Dermis blood vessel endothelial cell (primary cell): ENCODE measurements at regions not wholly inside any gene's neighbourhood (a gene's known extent, or its start where the extent isn't known, plus 50 kb on each side); places are given as distances from the start of the nearest gene placed in this dataset.

Experiments used
- DNase-seq: peaks from one replicate; pipeline ENCODE4 v3.0.0; 2010

DNA sequence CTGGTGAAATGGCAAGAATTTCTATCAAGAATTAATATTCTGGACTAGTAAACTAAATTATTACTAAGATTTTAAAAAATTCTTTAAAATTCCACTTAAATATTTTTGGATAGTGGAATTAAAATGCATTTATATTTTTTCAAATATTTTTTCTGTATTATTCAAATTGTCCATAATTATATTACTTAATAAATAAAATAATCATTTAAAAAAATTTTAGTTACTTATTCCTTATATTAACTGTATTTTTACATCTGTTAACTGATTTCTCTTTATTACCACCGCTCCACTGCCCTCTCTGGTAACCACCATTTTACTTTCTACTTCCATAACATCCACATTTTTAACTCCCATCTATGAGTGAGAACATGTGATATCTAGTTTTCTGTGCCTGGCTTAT lies 828.4 kb downstream of the VGLL3 start:
- no peak for DNase-seq

DNA sequence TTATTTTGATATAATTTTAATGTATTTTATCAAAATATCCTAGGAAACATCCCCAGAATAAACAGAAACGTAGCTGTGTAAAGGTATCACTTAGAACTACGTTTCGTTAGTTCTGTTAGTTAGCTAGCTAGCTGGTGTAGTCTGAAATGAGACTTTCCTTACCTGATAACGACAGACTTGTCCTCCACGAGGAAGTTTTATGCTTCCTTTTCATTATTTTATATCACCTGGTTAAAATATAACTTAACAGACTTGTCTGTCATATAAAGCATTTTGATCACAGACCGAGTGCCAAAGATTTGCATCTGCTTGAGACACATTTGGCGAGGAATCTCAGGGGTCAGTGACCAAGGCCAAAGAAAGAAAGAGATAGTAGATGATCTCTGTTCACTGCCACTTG lies 829.5 kb downstream of the VGLL3 start:
- DNase-seq, result no peak

DNA sequence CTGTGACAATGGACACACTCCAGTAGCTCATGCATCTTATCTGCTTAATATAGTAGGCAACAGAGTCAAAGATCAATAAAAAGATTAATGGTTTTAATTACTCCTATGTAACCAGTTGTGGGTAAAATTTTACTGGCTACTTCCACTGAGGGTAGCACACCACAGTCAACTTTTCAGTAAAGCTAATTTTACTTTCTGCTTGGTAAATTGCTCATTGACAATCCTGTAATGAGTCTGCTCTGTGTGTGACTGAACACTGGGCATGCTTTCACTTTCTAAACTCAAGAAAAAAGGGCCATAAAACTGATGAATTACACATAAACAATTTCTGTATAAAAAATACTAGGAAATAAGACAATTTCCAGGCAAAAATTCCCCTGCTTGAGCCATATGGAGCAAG lies 838.3 kb downstream of the VGLL3 start:
- DNase-seq, result no peak

DNA sequence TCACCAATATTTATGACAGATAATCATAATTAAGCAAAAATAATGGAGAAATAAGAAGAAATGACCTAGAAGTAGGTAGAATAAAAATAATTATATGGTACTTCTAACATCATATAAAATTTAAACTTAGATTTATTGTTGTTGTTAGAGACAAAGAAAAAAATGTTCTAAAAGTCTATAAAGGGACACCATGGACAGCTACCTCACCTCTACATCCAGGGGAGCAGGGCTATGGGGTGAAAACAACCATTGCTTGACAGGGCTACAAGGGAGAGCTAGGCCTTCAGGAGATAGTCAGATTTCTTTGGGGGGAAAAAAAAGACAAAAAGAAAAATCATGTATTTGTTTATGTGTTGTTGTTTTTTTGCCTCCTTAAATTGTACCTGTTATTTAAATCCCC lies 841.9 kb downstream of the VGLL3 start:
- no peak for DNase-seq

DNA sequence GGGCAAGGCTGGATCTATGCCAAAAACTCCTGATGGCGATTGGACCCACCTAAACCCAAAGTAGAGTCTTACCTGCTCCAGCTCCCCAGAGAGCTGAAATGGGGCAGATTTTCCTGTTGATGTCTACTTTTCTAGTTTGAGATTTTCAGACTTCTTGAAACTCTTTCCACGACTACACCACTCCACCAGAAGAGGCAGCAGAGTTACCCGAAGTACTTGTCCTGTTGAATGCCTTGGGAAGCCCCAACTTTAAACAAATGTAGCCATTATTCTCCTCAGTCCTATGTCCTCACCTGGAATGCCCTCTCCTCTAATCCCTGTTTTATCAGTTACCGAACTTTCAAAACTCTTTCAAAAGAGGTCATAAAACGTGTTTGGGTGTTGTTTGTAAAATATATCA lies 843.8 kb downstream of the VGLL3 start:
- DNase-seq, result no peak

DNA sequence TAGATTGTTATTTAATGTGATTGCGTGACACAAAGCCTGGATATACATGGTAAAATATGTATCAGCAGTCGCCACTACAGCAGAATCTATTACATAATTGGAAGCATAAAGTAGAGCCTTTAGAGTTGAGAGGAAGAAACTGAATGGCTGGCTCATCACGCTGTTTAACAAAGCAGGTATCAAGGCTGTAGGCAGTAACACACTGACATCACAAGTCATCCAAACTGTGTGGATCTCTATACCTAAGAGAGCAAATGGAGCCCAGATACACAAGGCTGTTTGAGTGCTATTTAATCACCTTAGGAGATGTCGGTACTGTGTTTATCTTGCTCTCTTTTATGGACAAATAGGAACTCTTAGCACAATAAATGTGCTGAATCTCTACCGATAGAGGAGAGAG lies 864.4 kb downstream of the VGLL3 start:
- no peak for DNase-seq
